Upper lobe of left lung (tissue), 4 donors: ENCODE measurements at regions not wholly inside any gene's neighbourhood (a gene's known extent, or its start where the extent isn't known, plus 50 kb on each side); places are given as distances from the start of the nearest gene placed in this dataset.

Experiments
- CTCF ChIP-seq, 6 experiments: fragments of 450-650 bp in 4 of 6; fragments of 200-600 bp in 2 of 6; sonication (generic) in 2 of 6; IDR thresholded peaks; one replicate each; pipeline ENCODE4 v1.5.1; 2016 to 2019; ENCODE audit warnings: antibody characterized with exemption in 6 of 6
- EP300 ChIP-seq, 4 donors: sonication (generic); formaldehyde crosslinking; IDR thresholded peaks; one replicate each; pipeline ENCODE4 v1.5.1; 2017; ENCODE audit warnings: antibody characterized with exemption in 4 of 4, control low read depth in 2 of 4
- POLR2A ChIP-seq, 4 donors: fragments of 450-650 bp; IDR thresholded peaks; one replicate each; pipeline ENCODE4 v1.5.1; 2016 to 2017; ENCODE audit warnings: antibody characterized with exemption in 4 of 4, mild to moderate bottlenecking in 2 of 4
- POLR2AphosphoS5 ChIP-seq, 2 donors: sonication (generic); formaldehyde crosslinking; IDR thresholded peaks; one replicate each; pipeline ENCODE4 v1.5.1; 2017; ENCODE audit warnings: antibody characterized with exemption in 2 of 2

GRCh38 chr10:62502995-62503613 lies 128.9 kb downstream of the ZNF365 start:
- TF ChIP-seq POLR2A (IDR thresholded peaks at IDR 0.05): no peak
- no peak for TF ChIP-seq CTCF (IDR thresholded peaks at IDR 0.05)
- no peak for TF ChIP-seq POLR2AphosphoS5 (IDR thresholded peaks at IDR 0.05)
- peak in 1 of 4 donors; percentile 53 for TF ChIP-seq EP300 (IDR thresholded peaks at IDR 0.05)
